Hepatocyte (in vitro differentiated cells): ENCODE measurements at regions not wholly inside any gene's neighbourhood (a gene's known extent, or its start where the extent isn't known, plus 50 kb on each side); places are given as distances from the start of the nearest gene placed in this dataset.
A peak's percentile ranks its signal among the peaks of the same experiment; 100 is the strongest.

Experiments used
- CTCF ChIP-seq: fragments of 200-600 bp; sonication (generic); IDR thresholded peaks from 2 replicates; pipeline ENCODE4 v1.5.1; 2016; ENCODE audit warnings: antibody characterized with exemption, mild to moderate bottlenecking; ENCODE audit not compliant: poor library complexity
- EZH2 ChIP-seq: fragments of 200-600 bp; sonication (generic); IDR thresholded peaks from 2 replicates; pipeline ENCODE4 v1.6.1; 2016; ENCODE audit warnings: antibody characterized with exemption, mild to moderate bottlenecking, borderline replicate concordance

- TF ChIP-seq EZH2 (no peak), CTCF (peak; percentile 78)
These were observed 197.5 kb upstream of the TMEM132C start for GRCh38 chr12:128069359-128069997.
